C4-2B (cell line): ENCODE measurements at regions not wholly inside any gene's neighbourhood (a gene's known extent, or its start where the extent isn't known, plus 50 kb on each side); places are given as distances from the start of the nearest gene placed in this dataset.

Source experiments
- CTCF ChIP-seq: fragments of 450-650 bp; conservative IDR thresholded peaks from 2 replicates; pipeline ENCODE4 v1.5.1; 2017; ENCODE audit warnings: mild to moderate bottlenecking
- ZFX ChIP-seq: fragments of 450-650 bp; IDR thresholded peaks from 2 replicates; pipeline ENCODE4 v1.6.1; 2017

- TF ChIP-seq CTCF (no peak), ZFX (no peak)
Measured at GRCh38 chr1:5404412-5405203, 587.6 kb downstream of the NPHP4 start.
